ENCODE measurements at regions not wholly inside any gene's neighbourhood (a gene's known extent, or its start where the extent isn't known, plus 50 kb on each side); places are given as distances from the start of the nearest gene placed in this dataset.

GRCh38 chr6:67292169-67292568, 1342.9 kb upstream of the ADGRB3 start:
- FAIRE-seq = no peak
- H3K4me1 ChIP-seq (ENCODE audit: control insufficient read depth in 2 of 3, insufficient read depth in 2 of 3, low read depth in 1 of 3, low read length in 3 of 3) = no peaks in the 10 kb centered on the region
- no peak overlapping the region for H3K27ac ChIP-seq (ENCODE audit: low read depth in 2 of 2, low read length in 2 of 2)
- TF ChIP-seq CTCF (IDR thresholded peaks at IDR 0.05; ENCODE audit: borderline replicate concordance, extremely low read depth, insufficient read depth) = no peak
- intact Hi-C loops (cut with DNase I) = no loop called here
- H3K27me3 ChIP-seq (ENCODE audit: control insufficient read depth, insufficient read depth, low read length) = no peaks in the 10 kb centered on the region
- H3K36me3 ChIP-seq (ENCODE audit: control insufficient read depth in 2 of 3, insufficient read depth in 3 of 3, low read length in 3 of 3) = no peaks in the 10 kb centered on the region
- H3K9ac ChIP-seq (ENCODE audit: low read length in 3 of 3) = no peak overlapping the region
- no peak for DNase-seq
- no peak overlapping the region for H3K4me3 ChIP-seq (ENCODE audit: low read length in 3 of 3)
- H3K9me3 ChIP-seq (ENCODE audit: control insufficient read depth in 2 of 3, insufficient read depth in 1 of 3, low read length in 3 of 3) = peaks cover 0 to 3% (median 0%) of the 10 kb centered on the region in 3 donors

GRCh38 chr6:67287566-67287965, 1347.5 kb upstream of the ADGRB3 start:
- no peak overlapping the region for H3K9ac ChIP-seq (ENCODE audit: low read length in 3 of 3)
- H3K27ac ChIP-seq (ENCODE audit: low read depth in 2 of 2, low read length in 2 of 2) = no peak overlapping the region
- FAIRE-seq (no peak), DNase-seq (no peak)
- intact Hi-C loops (cut with DNase I) = no loop called here
- H3K9me3 ChIP-seq (ENCODE audit: control insufficient read depth in 2 of 3, insufficient read depth in 1 of 3, low read length in 3 of 3) = peaks cover 0 to 3% (median 0%) of the 10 kb centered on the region in 3 donors
- H3K27me3 ChIP-seq (ENCODE audit: control insufficient read depth, insufficient read depth, low read length) = no peaks in the 10 kb centered on the region
- no peak overlapping the region for H3K4me3 ChIP-seq (ENCODE audit: low read length in 3 of 3)
- TF ChIP-seq CTCF (IDR thresholded peaks at IDR 0.05; ENCODE audit: borderline replicate concordance, extremely low read depth, insufficient read depth) = no peak
- no peaks in the 10 kb centered on the region for H3K4me1 ChIP-seq (ENCODE audit: control insufficient read depth in 2 of 3, insufficient read depth in 2 of 3, low read depth in 1 of 3, low read length in 3 of 3)
- no peaks in the 10 kb centered on the region for H3K36me3 ChIP-seq (ENCODE audit: control insufficient read depth in 2 of 3, insufficient read depth in 3 of 3, low read length in 3 of 3)

- Histone ChIP-seq H3K4me3 (ENCODE audit: low read length in 3 of 3) (no peak overlapping the region), H3K27me3 (ENCODE audit: control insufficient read depth, insufficient read depth, low read length) (no peaks in the 10 kb centered on the region), H3K9me3 (ENCODE audit: control insufficient read depth in 2 of 3, insufficient read depth in 1 of 3, low read length in 3 of 3) (peaks cover 0 to 3% (median 0%) of the 10 kb centered on the region in 3 donors), H3K36me3 (ENCODE audit: control insufficient read depth in 2 of 3, insufficient read depth in 3 of 3, low read length in 3 of 3) (no peaks in the 10 kb centered on the region), H3K4me1 (ENCODE audit: control insufficient read depth in 2 of 3, insufficient read depth in 2 of 3, low read depth in 1 of 3, low read length in 3 of 3) (no peaks in the 10 kb centered on the region), H3K27ac (ENCODE audit: low read depth in 2 of 2, low read length in 2 of 2) (no peak overlapping the region), H3K9ac (ENCODE audit: low read length in 3 of 3) (no peak overlapping the region)
- TF ChIP-seq CTCF (IDR thresholded peaks at IDR 0.05; ENCODE audit: borderline replicate concordance, extremely low read depth, insufficient read depth) = no peak
- intact Hi-C loops (cut with DNase I) = no loop called here
- DNase-seq (no peak), FAIRE-seq (no peak)
Observed at GRCh38 chr6:67285770-67286495, 1349.1 kb upstream of the ADGRB3 start.

GRCh38 chr6:67277312-67277711, 1357.8 kb upstream of the ADGRB3 start:
- Histone ChIP-seq H3K4me1 (ENCODE audit: control insufficient read depth in 2 of 3, insufficient read depth in 2 of 3, low read depth in 1 of 3, low read length in 3 of 3) (no peaks in the 10 kb centered on the region), H3K9me3 (ENCODE audit: control insufficient read depth in 2 of 3, insufficient read depth in 1 of 3, low read length in 3 of 3) (no peaks in the 10 kb centered on the region), H3K27me3 (ENCODE audit: control insufficient read depth, insufficient read depth, low read length) (no peaks in the 10 kb centered on the region), H3K4me3 (ENCODE audit: low read length in 3 of 3) (no peak overlapping the region), H3K9ac (ENCODE audit: low read length in 3 of 3) (no peak overlapping the region), H3K27ac (ENCODE audit: low read depth in 2 of 2, low read length in 2 of 2) (no peak overlapping the region), H3K36me3 (ENCODE audit: control insufficient read depth in 2 of 3, insufficient read depth in 3 of 3, low read length in 3 of 3) (no peaks in the 10 kb centered on the region)
- no peak for DNase-seq
- FAIRE-seq = no peak
- intact Hi-C loops (cut with DNase I) = no loop called here
- TF ChIP-seq CTCF (IDR thresholded peaks at IDR 0.05; ENCODE audit: borderline replicate concordance, extremely low read depth, insufficient read depth) = no peak
